HCT116 (cell line): ENCODE measurements at regions not wholly inside any gene's neighbourhood (a gene's known extent, or its start where the extent isn't known, plus 50 kb on each side); places are given as distances from the start of the nearest gene placed in this dataset.

ENCODE experiments used
- ATAC-seq: fragments of 200-7000 bp; cut with Tn5 transposase; 2 replicates; pipeline ENCODE4 v1.9.1; 2020; ENCODE audit warnings: mild to moderate bottlenecking, moderate library complexity
- BruUV-seq: library from RNA; stranded (reverse); fragments of 400-500 nt; replicated peaks from 2 replicates; lab custom pipeline; 2021; lab: Mats Ljungman, UMichigan
- CTCF ChIA-PET: fragments of 300-600 bp; sonication (Branson Sonifier 250); formaldehyde crosslinking; loops from one replicate; lab custom pipeline; 2021; ENCODE audit warnings: antibody characterized with exemption; lab: Charles Lee
- POLR2A ChIA-PET: fragments of 300-600, 350-600 bp; sonication (Branson Sonifier 250); formaldehyde crosslinking; loops from one replicate; lab custom pipeline; 2021; ENCODE audit warnings: antibody characterized with exemption; lab: Charles Lee
- RAD21 ChIA-PET, 2 experiments: fragments of 300-600 bp; sonication (Branson Sonifier 250); formaldehyde crosslinking; loops; one replicate each; lab custom pipeline; 2023; ENCODE audit warnings: low total read pairs in 2 of 2; ENCODE audit not compliant: uncharacterized antibody in 2 of 2, unreplicated experiment in 2 of 2, low non-redundant PET in 1 of 2; lab: Charles Lee
- DNase-seq: peaks from one replicate; pipeline ENCODE4 v3.0.0-alpha.2; 2010; ENCODE audit warnings: low read depth, low spot score
- H2AFZ ChIP-seq: fragments of 200-600 bp; shearing (Covaris generic), sonication (generic); 2 replicates; pipeline ENCODE4 v1.6.1; 2017; ENCODE audit warnings: low read depth, mixed run types, mixed read lengths, antibody characterized with exemption, low read length; ENCODE audit not compliant: poor library complexity, severe bottlenecking
- H3K27ac ChIP-seq: 2 replicates; pipeline ENCODE4 v1.5.1; 2012; ENCODE audit warnings: low read depth, low read length
- H3K27me3 ChIP-seq: fragments of 200-600 bp; sonication (generic); 2 replicates; pipeline ENCODE4 v1.6.1; 2016; ENCODE audit warnings: mixed run types, low read length, mixed read lengths; ENCODE audit not compliant: insufficient read depth
- H3K36me3 ChIP-seq, 2 experiments: fragments of 200-500 bp in 1 of 2; fragments of 200-600 bp in 1 of 2; sonication (Bioruptor generic) in 1 of 2; sonication (generic) in 1 of 2; 2 replicates each; pipeline versions ENCODE4 v1.5.1 to v1.6.1; 2014 to 2016; ENCODE audit warnings: low read length in 2 of 2, inconsistent platforms in 1 of 2, mixed read lengths in 1 of 2, mixed run types in 1 of 2; ENCODE audit not compliant: insufficient read depth in 2 of 2, control insufficient read depth in 1 of 2
- H3K4me1 ChIP-seq, 2 experiments: fragments of 200-600 bp in 1 of 2; sonication (generic) in 1 of 2; 2 replicates each; pipeline versions ENCODE4 v1.5.1 to v1.6.1; 2012 to 2017; ENCODE audit warnings: low read length in 2 of 2, inconsistent platforms in 1 of 2, mild to moderate bottlenecking in 1 of 2, mixed read lengths in 1 of 2, mixed run types in 1 of 2, moderate library complexity in 1 of 2; ENCODE audit not compliant: insufficient read depth in 2 of 2, control insufficient read depth in 1 of 2
- H3K4me2 ChIP-seq: fragments of 200-600 bp; sonication (generic); 2 replicates; pipeline ENCODE4 v1.6.1; 2017; ENCODE audit warnings: mixed run types, low read length, mixed read lengths
- H3K4me3 ChIP-seq, 2 experiments: fragments of 200-600 bp in 1 of 2; sonication (generic) in 1 of 2; replicated peaks in 1 of 2; 2 replicates each; pipeline ENCODE4 v1.5.1; 2011 to 2016; ENCODE audit warnings: low read length in 2 of 2, control low read depth in 1 of 2, low read depth in 1 of 2, mild to moderate bottlenecking in 1 of 2, mixed read lengths in 1 of 2, mixed run types in 1 of 2
- H3K79me2 ChIP-seq: fragments of 200-600 bp; sonication (generic); 2 replicates; pipeline ENCODE4 v1.6.1; 2017; ENCODE audit warnings: mild to moderate bottlenecking, mixed run types, low read length, moderate library complexity, mixed read lengths; ENCODE audit not compliant: insufficient read depth
- H3K9ac ChIP-seq: fragments of 200-600 bp; sonication (generic); 2 replicates; pipeline ENCODE4 v1.6.1; 2016; ENCODE audit warnings: low read length, mixed read lengths
- H3K9me2 ChIP-seq: fragments of 200-600 bp; sonication (generic), shearing (Covaris generic); 2 replicates; pipeline ENCODE4 v1.6.1; 2017; ENCODE audit warnings: mixed run types, mild to moderate bottlenecking, moderate library complexity; ENCODE audit not compliant: insufficient read depth
- H3K9me3 ChIP-seq, 2 experiments: fragments of 200-500 bp in 1 of 2; fragments of 200-600 bp in 1 of 2; sonication (Bioruptor generic) in 1 of 2; sonication (generic) in 1 of 2; 2 replicates each; pipeline ENCODE4 v1.6.1; 2014 to 2017; ENCODE audit warnings: low read length in 2 of 2, mixed read lengths in 2 of 2, inconsistent platforms in 1 of 2, low read depth in 1 of 2, mild to moderate bottlenecking in 1 of 2, mixed run types in 1 of 2, moderate library complexity in 1 of 2; ENCODE audit not compliant: control insufficient read depth in 1 of 2, insufficient read depth in 1 of 2
- H4K20me1 ChIP-seq: fragments of 200-600 bp; sonication (generic), shearing (Covaris generic); 2 replicates; pipeline ENCODE4 v1.6.1; 2017; ENCODE audit warnings: mixed run types, mild to moderate bottlenecking, moderate library complexity; ENCODE audit not compliant: insufficient read depth
- CEBPB ChIP-seq: IDR thresholded peaks from 2 replicates; pipeline ENCODE4 v1.6.1; 2012; ENCODE audit warnings: low read depth
- CTCF ChIP-seq, 3 experiments: fragments of 200-600 bp in 1 of 3; sonication (generic) in 1 of 3; IDR thresholded peaks in 2 of 3; conservative IDR thresholded peaks in 1 of 3; 2 replicates each; pipeline ENCODE4 v1.5.1; 2012 to 2017; ENCODE audit warnings: low read depth in 2 of 3, low read length in 2 of 3, antibody characterized with exemption in 1 of 3, borderline replicate concordance in 1 of 3, control low read depth in 1 of 3, mild to moderate bottlenecking in 1 of 3, mixed read lengths in 1 of 3, mixed run types in 1 of 3, moderate library complexity in 1 of 3; ENCODE audit not compliant: insufficient read depth in 1 of 3
- FOSL1 ChIP-seq: IDR thresholded peaks from 2 replicates; pipeline ENCODE4 v1.6.1; 2012; ENCODE audit warnings: low read depth
- RAD21 ChIP-seq: IDR thresholded peaks from 2 replicates; pipeline ENCODE4 v1.6.1; 2012; ENCODE audit warnings: low read depth, mild to moderate bottlenecking
- SP1 ChIP-seq: IDR thresholded peaks from 2 replicates; pipeline ENCODE4 v1.6.1; 2012; ENCODE audit warnings: low read depth
- intact Hi-C: fragments of 100-400 bp; cut with micrococcal nuclease; formaldehyde crosslinking; loops from 2 replicates; pipeline ENCODE4 v1.10.0; 2022

- no peak overlapping the region for H3K9ac ChIP-seq
- DNase-seq (peak; percentile 52), ATAC-seq (peak; percentile 78)
- H3K4me3 ChIP-seq: no peak overlapping the region
- no peaks in the 10 kb centered on the region for H3K36me3 ChIP-seq
- intact Hi-C loops: loop anchor here (1.0 to 2.0 kb wide), 3 partner anchors 165 to 391 kb away; no protein-coding TSS in a partner anchor
- RAD21 ChIA-PET: interaction anchor here (0.8 to 1.2 kb wide), 3 partner anchors 106 to 392 kb away, joined by 3 to 5 read pairs (median 4); no protein-coding TSS in a partner anchor
- H3K27me3 ChIP-seq: no peaks in the 10 kb centered on the region
- H3K9me3 ChIP-seq: no peaks in the 10 kb centered on the region
- no peak overlapping the region for H2AFZ ChIP-seq
- TF ChIP-seq CTCF (IDR thresholded peaks at IDR 0.05 in 2 of 3, conservative IDR thresholded peaks at IDR 0.05 in 1 of 3; ENCODE audit: borderline replicate concordance in 1 of 3, insufficient read depth in 1 of 3, low read depth in 2 of 3, low read length in 2 of 3) (peak; percentile 59 to 84 (median 66); a peak in 5 of 6 replicates), RAD21 (peak; percentile 87), FOSL1 (no peak), CEBPB (0 out of 2 replicates have a peak, but pooled peaks have one; percentile 8)
- no TSS peak for BruUV-seq
- POLR2A ChIA-PET: interaction anchor here (1.0 to 1.6 kb wide), 3 partner anchors 91 to 164 kb away, joined by 3 to 8 read pairs (median 3); partner anchors contain the start of gene DCBLD2
- H3K4me1 ChIP-seq: peaks cover 0 to 16% of the 10 kb centered on the region in 2 experiments; a peak in 1 of 4 replicates
- no peaks in the 10 kb centered on the region for H4K20me1 ChIP-seq
- no peak overlapping the region for H3K27ac ChIP-seq
- H3K79me2 ChIP-seq: peaks cover 24% of the 10 kb centered on the region
- no peaks in the 10 kb centered on the region for H3K9me2 ChIP-seq
- no peak overlapping the region for H3K4me2 ChIP-seq
- CTCF ChIA-PET: interaction anchor here (0.6 to 2.4 kb wide), 15 partner anchors 10 to 398 kb away, joined by 3 to 19 read pairs (median 3); partner anchors contain the start of gene DCBLD2
These were observed 92.8 kb upstream of the DCBLD2 start for GRCh38 chr3:98994128-98994762.

- intact Hi-C loops: no loop called here
- Histone ChIP-seq H2AFZ (no peak overlapping the region), H3K36me3 (no peaks in the 10 kb centered on the region), H3K9me2 (no peaks in the 10 kb centered on the region), H3K9me3 (no peaks in the 10 kb centered on the region), H3K27me3 (no peaks in the 10 kb centered on the region), H3K4me3 (no peak overlapping the region), H3K4me2 (no peak overlapping the region), H3K27ac (no peak overlapping the region), H3K79me2 (peaks cover 27% of the 10 kb centered on the region), H3K9ac (no peak overlapping the region), H3K4me1 (peaks cover 9 to 24% of the 10 kb centered on the region in 2 experiments), H4K20me1 (no peaks in the 10 kb centered on the region)
- DNase-seq (no peak), ATAC-seq (peak; percentile 75)
- POLR2A ChIA-PET: interaction anchor here (1.5 kb wide), 1 partner anchor 9 kb away, joined by 5 read pairs; no protein-coding TSS in a partner anchor
- CTCF ChIA-PET: interaction anchor here (0.6 to 1.4 kb wide), 3 partner anchors 8 to 175 kb away, joined by 3 read pairs; no protein-coding TSS in a partner anchor
- BruUV-seq: no TSS peak
- RAD21 ChIA-PET: no interaction called here
- TF ChIP-seq RAD21 (peak; percentile 40; the same call in 1 of the 2 replicates), SP1 (no peak), CTCF (IDR thresholded peaks at IDR 0.05 in 2 of 3, conservative IDR thresholded peaks at IDR 0.05 in 1 of 3; ENCODE audit: borderline replicate concordance in 1 of 3, insufficient read depth in 1 of 3, low read depth in 2 of 3, low read length in 2 of 3) (peak; percentile 14 to 34 (median 29); a peak in 4 of 6 replicates)
These were observed 89.9 kb upstream of the DCBLD2 start for GRCh38 chr3:98991393-98991792.
